ENCODE measurements at regions not wholly inside any gene's neighbourhood (a gene's known extent, or its start where the extent isn't known, plus 50 kb on each side); places are given as distances from the start of the nearest gene placed in this dataset.

- Histone ChIP-seq H2AFZ (ENCODE audit: low read depth, low read length, severe bottlenecking) (no peak overlapping the region), H3K9ac (ENCODE audit: low read length) (no peak overlapping the region), H3K4me3 (ENCODE audit: insufficient read depth, low read length, poor library complexity, severe bottlenecking) (no peak overlapping the region), H4K20me1 (ENCODE audit: low read depth, low read length) (no peaks in the 10 kb centered on the region), H3K4me2 (ENCODE audit: low read depth, low read length, poor library complexity, severe bottlenecking) (no peak overlapping the region), H3K27me3 (ENCODE audit: low read length) (no peaks in the 10 kb centered on the region), H3K9me2 (replicated peaks; ENCODE audit: insufficient read depth, low read length) (no peaks in the 10 kb centered on the region), H3K9me3 (ENCODE audit: insufficient read depth, low read length) (no peaks in the 10 kb centered on the region), H3K79me2 (ENCODE audit: insufficient read depth, low read length) (no peaks in the 10 kb centered on the region), H3F3A (ENCODE audit: insufficient read depth) (no peaks in the 10 kb centered on the region), H3K27ac (ENCODE audit: low read depth, low read length) (no peak overlapping the region), H3K36me3 (ENCODE audit: low read length) (no peaks in the 10 kb centered on the region)
- TF ChIP-seq CTCF (IDR thresholded peaks at IDR 0.05; ENCODE audit: insufficient read depth, low read length, poor library complexity, severe bottlenecking) (no peak), EZH2phosphoT487 (conservative IDR thresholded peaks at IDR 0.05; ENCODE audit: low read length) (no peak)
Measured at GRCh38 chr3:168436245-168436724, 340.6 kb upstream of the GOLIM4 start.

GRCh38 chr3:168431491-168431890 lies 335.8 kb upstream of the GOLIM4 start:
- Histone ChIP-seq H3K4me3 (ENCODE audit: insufficient read depth, low read length, poor library complexity, severe bottlenecking) (no peak overlapping the region), H3F3A (ENCODE audit: insufficient read depth) (no peaks in the 10 kb centered on the region), H3K36me3 (ENCODE audit: low read length) (no peaks in the 10 kb centered on the region), H3K9me2 (replicated peaks; ENCODE audit: insufficient read depth, low read length) (no peaks in the 10 kb centered on the region), H3K4me2 (ENCODE audit: low read depth, low read length, poor library complexity, severe bottlenecking) (no peak overlapping the region), H3K27ac (ENCODE audit: low read depth, low read length) (no peak overlapping the region), H3K9me3 (ENCODE audit: insufficient read depth, low read length) (no peaks in the 10 kb centered on the region), H4K20me1 (ENCODE audit: low read depth, low read length) (no peaks in the 10 kb centered on the region), H3K9ac (ENCODE audit: low read length) (no peak overlapping the region), H2AFZ (ENCODE audit: low read depth, low read length, severe bottlenecking) (no peak overlapping the region), H3K79me2 (ENCODE audit: insufficient read depth, low read length) (no peaks in the 10 kb centered on the region), H3K27me3 (ENCODE audit: low read length) (no peaks in the 10 kb centered on the region)
- TF ChIP-seq EZH2phosphoT487 (conservative IDR thresholded peaks at IDR 0.05; ENCODE audit: low read length) (no peak), CTCF (IDR thresholded peaks at IDR 0.05; ENCODE audit: insufficient read depth, low read length, poor library complexity, severe bottlenecking) (no peak)

GRCh38 chr3:168427835-168428475 lies 332.2 kb upstream of the GOLIM4 start:
- Histone ChIP-seq H3K79me2 (ENCODE audit: insufficient read depth, low read length) (no peaks in the 10 kb centered on the region), H4K20me1 (ENCODE audit: low read depth, low read length) (no peaks in the 10 kb centered on the region), H3K9ac (ENCODE audit: low read length) (no peak overlapping the region), H2AFZ (ENCODE audit: low read depth, low read length, severe bottlenecking) (no peak overlapping the region), H3K4me3 (ENCODE audit: insufficient read depth, low read length, poor library complexity, severe bottlenecking) (no peak overlapping the region), H3F3A (ENCODE audit: insufficient read depth) (no peaks in the 10 kb centered on the region), H3K9me2 (replicated peaks; ENCODE audit: insufficient read depth, low read length) (no peaks in the 10 kb centered on the region), H3K27ac (ENCODE audit: low read depth, low read length) (no peak overlapping the region), H3K4me2 (ENCODE audit: low read depth, low read length, poor library complexity, severe bottlenecking) (no peak overlapping the region), H3K36me3 (ENCODE audit: low read length) (no peaks in the 10 kb centered on the region), H3K9me3 (ENCODE audit: insufficient read depth, low read length) (no peaks in the 10 kb centered on the region), H3K27me3 (ENCODE audit: low read length) (no peaks in the 10 kb centered on the region)
- TF ChIP-seq CTCF (IDR thresholded peaks at IDR 0.05; ENCODE audit: insufficient read depth, low read length, poor library complexity, severe bottlenecking) (no peak), EZH2phosphoT487 (conservative IDR thresholded peaks at IDR 0.05; ENCODE audit: low read length) (no peak)
